Motor neuron (in vitro differentiated cells): ENCODE measurements at regions not wholly inside any gene's neighbourhood (a gene's known extent, or its start where the extent isn't known, plus 50 kb on each side); places are given as distances from the start of the nearest gene placed in this dataset.
"Not testable (repeated sequence)": the region's sequence is repeated elsewhere in the genome, so short reads cannot be mapped to it uniquely, and the experiment has no call there.

ENCODE experiments used
- ATAC-seq, 8 experiments: fragments of 200-7000 bp; cut with Tn5 transposase; replicated peaks in 6 of 8; 2 replicates each; pipeline ENCODE4 v1.8.0; 2021; ENCODE audit warnings: mild to moderate bottlenecking in 8 of 8, moderate library complexity in 8 of 8
- H3K27ac ChIP-seq, 2 donors: fragments of 250-450 bp; sonication (Bioruptor Pico); 2 replicates each; pipeline ENCODE4 v1.9.0; 2021; ENCODE audit warnings: antibody characterized with exemption in 2 of 2, mild to moderate bottlenecking in 2 of 2, moderate library complexity in 1 of 2
- H3K4me1 ChIP-seq, 2 donors: fragments of 250-450 bp; sonication (Bioruptor Pico); replicated peaks in 1 of 2; 2 replicates each; pipeline ENCODE4 v1.6.1; 2021; ENCODE audit warnings: antibody characterized with exemption in 2 of 2, mild to moderate bottlenecking in 2 of 2, moderate library complexity in 1 of 2
- H3K4me3 ChIP-seq, 5 donors: fragments of 250-450 bp; sonication (Bioruptor Pico); 2 replicates each; pipeline ENCODE4 v1.9.0; 2021; ENCODE audit warnings: antibody characterized with exemption in 5 of 5, mild to moderate bottlenecking in 5 of 5, moderate library complexity in 4 of 5
- WGBS, 10 experiments: fragments of 450-650 bp; shearing (Covaris generic); methylation state at CpG; one replicate each; pipeline ENCODE4 v1.0.0; 2022; 5-methylcytosine and 5-hydroxymethylcytosine counted together
- in situ Hi-C, 9 experiments: fragments of 400-800 bp; cut with MboI; loops; one replicate each; pipeline ENCODE4 v1.15.0; 2021; ENCODE audit warnings: low sequenced_read_pairs in 9 of 9, low pct_unique_long_range_greater_than_20kb in 2 of 9; ENCODE audit not compliant: unreplicated experiment in 9 of 9

DNA sequence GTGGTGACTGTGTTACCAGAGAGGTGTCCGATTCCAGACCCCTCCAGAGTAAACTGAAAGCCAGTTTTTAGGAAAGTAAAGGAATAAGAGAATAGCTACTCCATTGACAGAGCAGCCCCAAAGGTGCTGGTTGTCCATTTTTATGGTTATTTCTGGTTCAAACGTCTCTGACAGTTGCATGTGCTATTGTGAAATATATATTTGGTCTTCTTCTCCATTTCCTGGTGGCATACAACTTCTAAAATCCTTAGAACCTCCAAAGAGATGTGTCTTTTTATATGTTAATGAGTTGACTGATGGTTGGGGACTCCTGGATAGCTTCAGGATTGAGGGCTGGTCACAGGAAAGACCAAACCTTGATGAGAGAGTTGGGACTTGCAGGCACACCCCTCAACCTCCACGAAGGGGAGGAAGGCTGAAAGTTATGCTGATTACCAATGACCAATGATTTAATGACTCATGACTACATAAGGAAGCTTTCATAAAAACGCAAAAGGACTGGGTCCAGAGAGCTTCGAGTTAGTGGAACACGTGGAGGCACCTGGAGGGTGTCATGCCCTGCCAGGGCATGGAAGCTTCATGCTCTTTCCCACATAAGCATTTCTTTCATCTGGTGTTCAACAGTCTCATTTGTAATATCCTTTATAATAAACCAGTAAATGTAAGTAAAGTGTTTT is 100.7 kb downstream of the SLC16A1 start:
- Histone ChIP-seq H3K4me1 (peaks cover 0 to 7% of the 10 kb centered on the region in 2 donors), H3K4me3 (no peak overlapping the region), H3K27ac (no peak overlapping the region)
- ATAC-seq = peak in 2 of 8 experiments; percentile 80 to 81
- 0 to 100% (median 72%) methylated on average over 2 to 6 of the region's 6 CpGs; no CpG with 5 or more reads in 1 of the 10 experiments for WGBS, 10 experiments
- in situ Hi-C loops = no loop called here

DNA sequence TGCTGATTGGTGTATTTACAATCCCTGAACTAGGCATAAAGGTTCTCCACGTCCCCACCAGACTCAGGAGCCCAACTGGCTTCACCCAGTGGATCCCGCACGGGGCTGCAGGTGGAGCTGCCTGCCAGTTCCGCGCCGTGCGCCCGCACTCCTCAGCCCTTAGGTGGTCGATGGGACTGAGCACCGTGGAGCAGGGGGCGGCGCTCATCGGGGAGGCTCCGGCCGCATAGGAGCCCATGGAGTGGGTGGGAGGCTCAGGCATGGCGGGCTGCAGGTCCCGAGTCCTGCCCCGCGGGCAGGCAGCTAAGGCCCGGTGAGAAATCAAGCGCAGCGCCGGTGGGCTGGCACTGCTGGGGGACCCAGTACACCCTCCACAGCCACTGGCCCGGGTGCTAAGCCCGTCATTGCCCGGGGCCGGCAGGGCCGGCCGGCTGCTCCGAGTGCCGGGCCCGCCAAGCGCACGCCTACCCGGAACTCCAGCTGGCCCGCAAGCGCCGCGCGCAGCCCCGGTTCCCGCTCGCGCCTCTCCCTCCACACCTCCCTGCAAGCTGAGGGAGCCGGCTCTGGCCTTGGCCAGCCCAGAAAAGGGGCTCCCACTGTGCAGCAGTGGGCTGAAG is 101.5 kb downstream of the SLC16A1 start:
- H3K4me1 ChIP-seq, in situ Hi-C loops, H3K27ac ChIP-seq, ATAC-seq, H3K4me3 ChIP-seq: not testable (repeated sequence)
- WGBS, 10 experiments = 89 to 100% (median 98%) methylated on average over 1 to 8 of the region's 45 CpGs; no CpG with 5 or more reads in 7 of the 10 experiments

DNA sequence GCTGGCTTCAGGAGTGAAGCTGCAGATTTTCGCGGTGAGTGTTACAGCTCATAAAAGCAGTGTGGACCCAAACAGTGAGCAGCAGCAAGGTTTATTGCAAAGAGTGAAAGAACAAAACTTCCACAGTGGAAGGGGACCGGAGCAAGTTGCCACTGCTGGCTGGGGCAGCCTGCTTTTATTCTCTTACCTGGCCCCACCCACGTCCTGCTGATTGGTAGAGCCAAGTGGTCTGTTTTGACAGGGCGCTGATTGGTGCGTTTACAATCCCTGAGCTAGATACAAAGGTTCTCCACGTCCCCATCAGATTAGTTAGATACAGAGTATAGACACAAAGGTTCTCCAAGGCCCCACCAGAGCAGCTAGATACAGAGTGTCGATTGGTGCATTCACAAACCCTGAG is 102.1 kb downstream of the SLC16A1 start:
- WGBS, 10 experiments = 80 to 100% (median 89%) methylated on average over 1 to 3 of the region's 8 CpGs; no CpG with 5 or more reads in 4 of the 10 experiments
- in situ Hi-C loops, H3K4me3 ChIP-seq, ATAC-seq, H3K4me1 ChIP-seq, H3K27ac ChIP-seq: not testable (repeated sequence)

DNA sequence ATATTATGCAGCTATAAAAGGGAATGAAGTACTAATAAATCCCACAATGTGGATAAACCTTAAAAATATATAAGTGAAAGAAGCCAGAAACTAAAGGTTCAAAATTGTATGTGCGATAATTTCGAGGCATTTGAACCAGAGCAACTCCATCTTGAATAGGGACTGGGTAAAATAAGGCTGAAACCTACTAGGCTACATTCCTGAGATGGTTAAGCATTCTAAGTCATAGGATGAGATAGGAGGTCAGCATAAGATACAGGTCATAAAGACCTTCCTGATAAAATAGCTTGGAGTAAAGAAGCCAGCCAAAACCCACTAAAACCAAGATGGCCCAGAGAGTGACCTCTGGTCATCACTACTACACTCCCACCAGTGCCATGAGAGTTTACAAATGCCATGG is 103.1 kb downstream of the SLC16A1 start:
- WGBS, 10 experiments = 60 to 100% (median 100%) methylated on average over 1 to 2 of the region's 2 CpGs
- no peak overlapping the region for H3K4me3 ChIP-seq
- no peak overlapping the region for H3K27ac ChIP-seq
- H3K4me1 ChIP-seq = peaks cover 3 to 7% of the 10 kb centered on the region in 2 donors
- ATAC-seq = no peak
- in situ Hi-C loops = no loop called here

DNA sequence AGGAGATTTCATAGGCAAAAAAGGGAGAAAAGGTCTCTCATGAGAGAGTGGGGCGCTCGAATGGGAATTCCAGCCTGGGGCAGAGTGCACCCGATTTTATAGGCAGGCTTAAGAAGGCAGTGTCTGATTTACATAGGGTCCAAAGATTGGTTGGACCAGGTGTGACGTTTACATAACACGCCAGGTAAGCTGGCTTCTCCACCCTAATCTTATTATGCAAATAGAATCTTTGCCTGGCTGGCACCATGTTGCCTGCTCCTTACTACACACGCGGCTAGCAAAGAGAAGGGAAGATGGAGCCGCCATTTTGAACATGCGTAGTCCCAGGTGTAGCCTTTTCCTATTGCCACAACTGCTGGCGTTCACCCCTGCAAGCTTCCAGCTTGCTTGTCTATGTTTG is 103.7 kb downstream of the SLC16A1 start:
- 76 to 98% (median 92%) methylated on average over 2 to 10 of the region's 10 CpGs; no CpG with 5 or more reads in 2 of the 10 experiments for WGBS, 10 experiments
- no peak for ATAC-seq
- Histone ChIP-seq H3K4me3 (no peak overlapping the region), H3K4me1 (peaks cover 3 to 7% of the 10 kb centered on the region in 2 donors), H3K27ac (no peak overlapping the region)
- in situ Hi-C loops = no loop called here

DNA sequence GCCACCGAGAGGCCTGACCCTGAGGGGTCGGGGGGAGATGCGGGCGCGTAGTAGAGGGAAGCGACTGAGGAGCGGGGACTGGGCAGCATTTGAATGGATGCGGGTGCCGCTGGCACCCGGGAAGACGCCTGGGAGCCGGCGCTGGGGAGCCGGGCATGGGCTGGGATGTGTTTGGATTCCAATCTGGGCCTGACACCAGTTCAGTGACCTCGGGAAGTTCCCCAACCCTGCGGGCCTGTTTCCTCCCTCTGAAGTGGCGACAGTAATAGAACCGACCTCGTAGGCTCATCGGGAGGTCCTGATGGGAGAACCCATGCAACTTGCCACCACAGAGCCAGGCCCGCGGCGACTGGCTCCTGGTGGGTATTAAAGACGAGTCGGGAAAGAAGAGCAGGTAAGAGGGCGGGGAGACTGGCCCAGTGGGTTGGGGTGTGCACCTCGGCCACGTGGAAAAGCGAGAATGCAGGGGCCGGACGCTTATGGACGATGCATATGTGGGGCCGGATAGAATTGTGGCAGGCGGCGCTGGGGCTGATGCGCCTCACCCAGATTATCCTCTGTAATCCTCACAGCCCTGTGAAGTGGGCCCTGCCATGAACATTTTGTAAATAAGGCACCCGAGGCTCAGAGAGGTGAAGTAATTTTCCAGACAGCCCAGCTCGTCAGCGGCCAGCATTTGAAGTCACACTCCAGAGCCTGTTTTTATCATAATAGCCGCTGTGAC is 105.8 kb downstream of the SLC16A1 start:
- ATAC-seq = peak; percentile 22 to 70 (median 59)
- in situ Hi-C loops = no loop called here
- WGBS, 10 experiments = 0 to 100% (median 80%) methylated on average over 1 to 16 of the region's 40 CpGs; no CpG with 5 or more reads in 2 of the 10 experiments
- H3K4me3 ChIP-seq = peak overlapping the region; percentile 25 to 46 (median 36)
- no peak overlapping the region for H3K27ac ChIP-seq
- H3K4me1 ChIP-seq = peaks cover 3 to 7% of the 10 kb centered on the region in 2 donors

DNA sequence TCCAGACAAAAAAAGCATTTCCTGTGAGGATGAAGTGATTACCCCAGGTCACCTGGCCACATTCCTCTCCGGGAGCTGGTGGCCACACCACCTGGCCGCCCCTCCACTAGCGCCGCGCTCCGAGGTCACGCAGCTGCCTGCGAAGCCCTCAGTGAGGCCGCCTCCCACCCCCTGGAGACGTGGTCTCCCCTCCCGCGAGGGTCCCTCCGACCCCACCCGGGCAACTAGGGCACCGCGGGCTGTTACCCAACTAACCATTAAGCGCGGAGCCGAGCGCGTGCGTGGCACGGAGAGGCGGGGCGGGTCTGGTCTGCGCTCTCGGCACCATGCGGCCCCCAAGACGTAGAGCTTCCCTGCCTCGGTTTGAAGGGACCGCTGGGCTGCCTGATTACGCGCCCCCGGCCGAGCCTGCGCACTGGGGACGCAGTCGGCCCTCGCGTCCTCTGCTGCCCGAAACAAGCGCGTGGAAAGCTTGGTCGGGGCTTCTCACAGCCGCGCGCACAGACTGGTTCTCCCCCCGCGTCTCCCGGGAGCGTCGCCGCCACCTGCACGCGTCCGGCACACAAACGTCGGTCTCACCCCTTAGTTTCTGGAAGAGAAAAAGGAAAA is 106.5 kb downstream of the SLC16A1 start:
- Histone ChIP-seq H3K4me3 (peak overlapping the region; percentile 25 to 46 (median 36)), H3K27ac (no peak overlapping the region), H3K4me1 (peaks cover 3 to 7% of the 10 kb centered on the region in 2 donors)
- ATAC-seq = peak; percentile 64 to 98 (median 96)
- WGBS, 10 experiments = 0 to 40% (median 4%) methylated on average over 2 to 9 of the region's 58 CpGs; no CpG with 5 or more reads in 6 of the 10 experiments
- in situ Hi-C loops = no loop called here

DNA sequence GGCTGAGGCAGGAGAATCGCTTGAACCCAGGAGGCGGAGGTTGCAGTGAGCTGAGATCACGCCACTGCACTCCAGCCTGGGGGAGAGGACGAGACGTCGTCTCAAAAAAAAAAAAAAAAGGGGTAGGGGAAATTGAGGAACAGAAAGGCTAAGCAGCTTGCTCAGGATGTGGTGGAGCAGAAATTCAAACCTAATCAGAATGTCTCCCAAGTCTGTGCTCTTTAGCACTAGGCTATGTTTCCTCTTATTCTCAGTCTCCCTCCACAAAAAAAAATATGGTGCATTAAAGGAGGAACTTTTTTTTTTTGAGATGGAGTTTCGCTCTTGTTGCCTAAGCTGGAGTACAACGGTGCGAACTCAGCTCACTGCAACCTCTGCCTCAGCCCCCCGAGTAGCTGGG is 114.2 kb downstream of the SLC16A1 start:
- 28 to 100% (median 82%) methylated on average over 1 to 7 of the region's 10 CpGs; no CpG with 5 or more reads in 1 of the 10 experiments for WGBS, 10 experiments
- in situ Hi-C loops = no loop called here

DNA sequence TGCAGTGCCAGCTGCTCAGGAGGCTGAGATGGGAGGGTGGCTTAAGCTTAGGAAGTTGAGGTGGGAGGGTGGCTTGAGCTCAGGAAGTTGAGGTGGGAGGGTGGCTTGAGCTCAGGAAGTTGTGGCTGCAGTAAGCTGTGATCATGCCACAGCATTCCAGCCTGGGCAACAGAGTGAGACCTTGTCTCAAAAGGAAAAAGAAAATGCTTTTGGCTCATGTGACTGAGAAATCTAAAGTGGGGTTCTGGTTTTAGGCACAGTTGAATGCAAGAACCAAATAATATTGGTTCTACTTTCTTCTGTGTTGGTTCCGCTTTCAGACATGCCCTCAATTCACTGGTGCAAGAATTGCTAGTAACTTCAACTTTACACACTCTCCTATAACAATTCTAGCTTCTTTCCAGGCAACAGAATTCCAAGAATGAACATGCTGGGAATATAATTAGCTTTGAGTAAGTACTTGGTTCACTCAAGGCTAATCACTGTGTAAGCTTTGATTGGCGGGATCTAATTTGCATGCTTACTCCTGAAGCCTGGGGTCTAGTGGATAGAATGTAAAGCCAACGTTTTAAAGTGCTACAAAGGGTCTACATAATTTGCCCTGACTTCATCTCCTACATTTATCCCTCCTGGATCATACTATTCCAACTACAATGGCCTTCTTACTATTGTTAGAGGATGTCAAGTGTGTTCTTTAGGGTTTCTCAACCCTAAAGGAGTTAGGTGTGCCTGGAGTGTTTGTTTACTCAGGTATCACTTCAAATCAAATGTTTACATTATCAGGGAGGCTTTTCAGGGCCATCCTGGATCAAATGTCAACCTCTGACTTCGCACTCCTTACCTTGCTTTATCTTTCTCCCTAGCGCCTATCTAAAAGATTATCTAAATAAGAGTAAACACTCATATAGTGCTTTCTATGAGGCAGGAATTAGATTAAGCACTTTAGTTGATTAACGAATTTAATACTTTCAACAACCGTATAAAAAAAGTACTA is 115.1 kb downstream of the SLC16A1 start:
- Histone ChIP-seq H3K4me3 (no peak overlapping the region), H3K27ac (no peak overlapping the region), H3K4me1 (no peaks in the 10 kb centered on the region)
- 48 to 100% (median 79%) methylated on average over 2 to 7 of the region's 7 CpGs; no CpG with 5 or more reads in 1 of the 10 experiments for WGBS, 10 experiments
- no peak for ATAC-seq
- in situ Hi-C loops = no loop called here

More for the DNA sequence above, 114.2 kb downstream of the SLC16A1 start:
- H3K4me1 ChIP-seq = no peaks in the 10 kb centered on the region
- no peak for ATAC-seq
- no peak overlapping the region for H3K4me3 ChIP-seq
- H3K27ac ChIP-seq = no peak overlapping the region

DNA sequence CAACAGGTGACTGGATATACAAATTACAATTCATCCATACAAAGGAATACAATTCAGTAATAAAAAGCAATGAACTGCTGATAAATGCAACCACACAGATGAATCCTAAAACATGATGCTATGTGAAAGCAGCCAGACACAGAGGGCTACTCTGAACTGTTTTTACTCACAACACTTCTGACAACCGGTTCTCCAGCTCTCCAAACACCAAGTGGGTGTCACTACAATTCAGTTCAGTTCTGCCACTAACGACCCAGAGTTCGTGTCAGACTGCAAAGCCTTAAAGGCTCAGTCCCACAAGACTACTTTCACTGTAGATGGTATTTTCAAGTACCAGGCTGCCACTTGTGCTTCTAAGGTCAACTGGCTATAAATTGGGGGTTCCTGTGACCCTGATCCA is 119.4 kb downstream of the SLC16A1 start:
- in situ Hi-C loops = no loop called here
- Histone ChIP-seq H3K4me1 (no peaks in the 10 kb centered on the region), H3K27ac (no peak overlapping the region), H3K4me3 (no peak overlapping the region)
- ATAC-seq = no peak
- 0 to 75% (median 47%) methylated on average over 1 to 3 of the region's 3 CpGs; no CpG with 5 or more reads in 3 of the 10 experiments for WGBS, 10 experiments

DNA sequence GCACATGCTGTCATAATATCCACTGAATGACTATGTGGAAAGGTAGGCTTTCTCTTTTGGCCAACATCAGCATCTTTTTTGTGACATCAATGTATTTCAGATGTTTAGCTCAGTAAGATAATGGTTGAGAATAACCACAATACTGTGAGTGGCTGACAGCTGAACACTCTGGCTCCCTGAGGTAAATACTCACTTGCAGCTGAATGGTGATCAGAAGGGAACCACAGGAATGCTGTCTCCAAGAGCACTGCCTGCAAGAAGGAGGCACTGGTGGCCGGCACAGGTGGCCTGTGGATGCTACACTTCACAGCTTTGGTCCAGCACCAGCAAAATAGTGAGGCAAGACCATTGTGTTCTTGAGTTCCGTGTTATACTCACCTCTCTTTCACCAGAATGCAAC is 118.7 kb upstream of the PPM1J start:
- Histone ChIP-seq H3K4me1 (no peaks in the 10 kb centered on the region), H3K4me3 (no peak overlapping the region), H3K27ac (no peak overlapping the region)
- WGBS, 10 experiments = 17 to 94% (median 66%) methylated on average over 1 to 2 of the region's 2 CpGs; no CpG with 5 or more reads in 3 of the 10 experiments
- ATAC-seq = no peak
- in situ Hi-C loops = no loop called here

DNA sequence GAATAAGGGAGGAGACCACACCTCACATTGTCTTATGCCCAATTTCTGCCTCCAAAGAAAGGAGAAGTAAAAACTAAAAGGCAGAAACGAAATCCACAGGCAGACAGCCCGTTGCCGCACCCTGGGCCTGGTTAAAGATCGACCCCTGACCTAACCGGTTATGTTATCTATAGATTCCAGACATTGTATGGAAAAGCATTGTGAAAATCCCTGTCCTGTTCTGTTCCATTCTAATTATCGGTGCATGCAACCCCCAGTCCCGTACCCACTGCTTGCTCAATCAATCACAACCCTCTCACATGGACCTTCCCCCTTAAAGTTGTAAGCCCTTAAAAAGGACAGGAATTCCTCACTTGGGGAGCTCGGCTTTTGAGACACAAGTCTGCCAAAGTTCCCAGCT is 117.1 kb upstream of the PPM1J start:
- H3K4me3 ChIP-seq, ATAC-seq, H3K27ac ChIP-seq, H3K4me1 ChIP-seq, in situ Hi-C loops: not testable (repeated sequence)
- 71 to 95% (median 83%) methylated on average over 4 to 8 of the region's 8 CpGs; no CpG with 5 or more reads in 4 of the 10 experiments for WGBS, 10 experiments
